ENCODE measurements at regions not wholly inside any gene's neighbourhood (a gene's known extent, or its start where the extent isn't known, plus 50 kb on each side); places are given as distances from the start of the nearest gene placed in this dataset.

GRCh38 chr15:80339601-80340000 lies 64.6 kb upstream of the ARNT2 start:
- POLR2A ChIA-PET (ENCODE audit: partially characterized antibody), result no interaction called here
- WGBS, 2 experiments (ENCODE audit: extremely low coverage in 1 of 2, insufficient coverage in 1 of 2, insufficient read length in 1 of 2, insufficient replicate concordance in 2 of 2, low coverage in 1 of 2, low lambda C conversion rate in 2 of 2, missing lambda C conversion rate in 1 of 2), result 91% methylated on average over 3 of the region's 3 CpGs; no CpG with 5 or more reads in 1 of the 2 experiments
- FAIRE-seq, result no peak
- no peak for TF ChIP-seq TCF12 (IDR thresholded peaks at IDR 0.05; ENCODE audit: low read depth, low read length)
- TF ChIP-seq TAF1 (IDR thresholded peaks at IDR 0.05; ENCODE audit: low read depth, low read length), result no peak
- TF ChIP-seq CREB1 (IDR thresholded peaks at IDR 0.05), result no peak
- TF ChIP-seq NRF1 (IDR thresholded peaks at IDR 0.05; ENCODE audit: low read depth, low read length), result no peak
- TF ChIP-seq RNF2 (IDR thresholded peaks at IDR 0.05; ENCODE audit: borderline replicate concordance, low read depth, low read length, missing control alignments, poor library complexity, severe bottlenecking), result no peak
- no peak for TF ChIP-seq TAF7 (optimal IDR thresholded peaks at IDR 0.05; ENCODE audit: borderline replicate concordance, low read depth, low read length)
- no peak for TF ChIP-seq SIRT6 (IDR thresholded peaks at IDR 0.05; ENCODE audit: low read length)
- no peak for TF ChIP-seq BCL11A (IDR thresholded peaks at IDR 0.05; ENCODE audit: low read depth in 2 of 2, low read length in 2 of 2)
- TF ChIP-seq EZH2 (IDR thresholded peaks at IDR 0.05; ENCODE audit: low read depth, low read length, severe bottlenecking), result no peak
- no peak for TF ChIP-seq RAD21 (IDR thresholded peaks at IDR 0.05 in 1 of 2, conservative IDR thresholded peaks at IDR 0.05 in 1 of 2; ENCODE audit: low read depth in 2 of 2, low read length in 2 of 2)
- TF ChIP-seq POU5F1 (IDR thresholded peaks at IDR 0.05; ENCODE audit: low read depth, low read length), result no peak
- TF ChIP-seq RFX5 (IDR thresholded peaks at IDR 0.05; ENCODE audit: borderline replicate concordance, low read depth, low read length), result no peak
- no peak for TF ChIP-seq KDM1A (IDR thresholded peaks at IDR 0.05; ENCODE audit: borderline replicate concordance, low read length)
- no peak for TF ChIP-seq TEAD4 (IDR thresholded peaks at IDR 0.05; ENCODE audit: low read depth, low read length)
- TF ChIP-seq JUND (IDR thresholded peaks at IDR 0.05; ENCODE audit: low read length), result no peak
- TF ChIP-seq BACH1 (IDR thresholded peaks at IDR 0.05; ENCODE audit: low read length), result no peak

More at GRCh38 chr15:80339601-80340000, 64.6 kb upstream of the ARNT2 start:
- Histone ChIP-seq H4K91ac (replicated peaks; ENCODE audit: insufficient read length, low read length) (no peak overlapping the region), H3K4me3 (ENCODE audit: extremely low read depth in 1 of 4, insufficient read depth in 2 of 4, low read depth in 3 of 4, low read length in 4 of 4) (no peak overlapping the region), H3K4me1 (replicated peaks in 1 of 4; ENCODE audit: control insufficient read depth in 3 of 4, insufficient read depth in 4 of 4, low read length in 3 of 4) (no peaks in the 10 kb centered on the region), H3K4ac (replicated peaks; ENCODE audit: insufficient read length, low read depth, low read length) (no peak overlapping the region), H3K14ac (ENCODE audit: insufficient read length) (no peak overlapping the region), H2BK5ac (ENCODE audit: low read depth, low read length) (no peak overlapping the region), H3K9ac (replicated peaks in 1 of 4; ENCODE audit: extremely low read depth in 1 of 4, low read depth in 3 of 4, low read length in 3 of 4) (no peak overlapping the region), H2BK20ac (ENCODE audit: low read length) (no peak overlapping the region), H3K4me2 (ENCODE audit: insufficient read depth in 1 of 2, low read depth in 2 of 2, low read length in 2 of 2) (no peak overlapping the region), H3K27ac (ENCODE audit: low read depth, low read length) (no peak overlapping the region), H3K23me2 (ENCODE audit: low read depth, low read length) (no peaks in the 10 kb centered on the region), H2AFZ (ENCODE audit: low read length) (no peak overlapping the region), H3K23ac (ENCODE audit: insufficient read length) (no peak overlapping the region), H4K20me1 (replicated peaks in 1 of 2; ENCODE audit: control insufficient read depth in 1 of 2, insufficient read depth in 2 of 2, low read length in 2 of 2) (no peaks in the 10 kb centered on the region), H3K18ac (ENCODE audit: extremely low read depth, low read length) (no peak overlapping the region), H3K36me3 (ENCODE audit: control insufficient read depth in 2 of 4, insufficient read depth in 4 of 4, low read length in 3 of 4) (no peaks in the 10 kb centered on the region), H3K56ac (replicated peaks; ENCODE audit: insufficient read length, low read depth, low read length) (no peak overlapping the region), H2BK15ac (ENCODE audit: low read length) (no peak overlapping the region), H2BK12ac (ENCODE audit: low read depth, low read length) (no peak overlapping the region), H4K8ac (ENCODE audit: extremely low read depth, insufficient read depth, low read length) (no peak overlapping the region), H3K27me3 (replicated peaks in 1 of 4; ENCODE audit: control insufficient read depth in 3 of 4, extremely low read depth in 1 of 4, insufficient read depth in 3 of 4, low read length in 3 of 4) (no peaks in the 10 kb centered on the region), H3K9me3 (ENCODE audit: insufficient read depth in 2 of 2, low read depth in 1 of 2, low read length in 1 of 2) (no peaks in the 10 kb centered on the region), H4K5ac (ENCODE audit: insufficient read length, low read depth, low read length) (no peak overlapping the region), H3K79me2 (ENCODE audit: control insufficient read depth in 1 of 2, insufficient read depth in 2 of 2, low read length in 2 of 2) (no peaks in the 10 kb centered on the region), H2BK120ac (replicated peaks; ENCODE audit: low read depth, low read length) (no peak overlapping the region), H2AK5ac (ENCODE audit: low read depth, low read length) (no peak overlapping the region), H3K79me1 (ENCODE audit: low read depth, low read length) (no peaks in the 10 kb centered on the region)
- CTCF ChIA-PET (ENCODE audit: partially characterized antibody), result interaction anchor here (0.5 kb wide), 1 partner anchor 355 kb away, joined by 3 read pairs; no protein-coding TSS in a partner anchor
- no peak for DNase-seq (ENCODE audit: low read depth in 1 of 2, low spot score in 2 of 2)

Data from H1 (cell line).